CD14-positive monocyte (primary cell): ENCODE measurements at regions not wholly inside any gene's neighbourhood (a gene's known extent, or its start where the extent isn't known, plus 50 kb on each side); places are given as distances from the start of the nearest gene placed in this dataset.

Experiments
- DNase-seq, 3 donors: peaks; one replicate each; pipeline ENCODE4 v3.0.0-alpha.2; 2011 to 2022
- H2AFZ ChIP-seq: 2 replicates; pipeline ENCODE4 v1.6.0; 2012; ENCODE audit warnings: mild to moderate bottlenecking, low read depth, low read length, inconsistent platforms; ENCODE audit not compliant: insufficient read depth, poor library complexity, severe bottlenecking
- H3K27ac ChIP-seq, 2 donors: 1 replicate in 1 of 2; 2 replicates in 1 of 2; pipeline ENCODE4 v1.5.1; 2012 to 2013; ENCODE audit warnings: low read length in 2 of 2, control low read depth in 1 of 2, inconsistent platforms in 1 of 2, low read depth in 1 of 2, mild to moderate bottlenecking in 1 of 2
- H3K27me3 ChIP-seq, 2 donors: one replicate each; pipeline versions ENCODE4 v1.6.0 to v1.6.1; 2011 to 2013; ENCODE audit warnings: low read length in 2 of 2; ENCODE audit not compliant: control insufficient read depth in 2 of 2, insufficient read depth in 2 of 2
- H3K36me3 ChIP-seq, 2 donors: replicated peaks in 1 of 2; 1 replicate in 1 of 2; 2 replicates in 1 of 2; pipeline versions ENCODE4 v1.5.1 to v1.6.1; 2012 to 2013; ENCODE audit warnings: low read length in 2 of 2, control low read depth in 1 of 2, inconsistent platforms in 1 of 2, mild to moderate bottlenecking in 1 of 2; ENCODE audit not compliant: insufficient read depth in 2 of 2, control insufficient read depth in 1 of 2
- H3K4me1 ChIP-seq, 2 donors: 1 replicate in 1 of 2; 2 replicates in 1 of 2; pipeline versions ENCODE4 v1.5.1 to v1.6.1; 2012 to 2013; ENCODE audit warnings: low read length in 2 of 2, control low read depth in 1 of 2, inconsistent platforms in 1 of 2, mild to moderate bottlenecking in 1 of 2, moderate library complexity in 1 of 2; ENCODE audit not compliant: insufficient read depth in 2 of 2, control insufficient read depth in 1 of 2
- H3K4me2 ChIP-seq: replicated peaks from 2 replicates; pipeline ENCODE3; 2012; ENCODE audit warnings: low read length, moderate library complexity, mild to moderate bottlenecking; ENCODE audit not compliant: poor library complexity, severe bottlenecking; ENCODE audit errors: extremely low read depth
- H3K4me3 ChIP-seq, 3 experiments: fragments of 200-600 bp in 1 of 3; sonication (generic) in 1 of 3; replicated peaks in 1 of 3; 1 replicate in 2 of 3; 2 replicates in 1 of 3; pipeline ENCODE4 v1.5.1; 2011 to 2013; ENCODE audit warnings: low read length in 3 of 3, mild to moderate bottlenecking in 3 of 3, control low read depth in 2 of 3, low read depth in 2 of 3, inconsistent platforms in 1 of 3, moderate library complexity in 1 of 3
- H3K79me2 ChIP-seq: 2 replicates; pipeline ENCODE4 v1.6.0; 2012; ENCODE audit warnings: mild to moderate bottlenecking, control low read depth, inconsistent platforms, low read length, moderate library complexity; ENCODE audit not compliant: insufficient read depth
- H3K9ac ChIP-seq: 2 replicates; pipeline ENCODE4 v1.6.0; 2017; ENCODE audit warnings: low read length, mild to moderate bottlenecking; ENCODE audit not compliant: insufficient read depth, poor library complexity, severe bottlenecking
- H3K9me3 ChIP-seq, 2 donors: replicated peaks in 1 of 2; 1 replicate in 1 of 2; 2 replicates in 1 of 2; pipeline versions ENCODE4 v1.5.1 to v1.6.1; 2012 to 2013; ENCODE audit warnings: low read length in 2 of 2, control low read depth in 1 of 2; ENCODE audit not compliant: control insufficient read depth in 1 of 2, insufficient read depth in 1 of 2
- H4K20me1 ChIP-seq: 2 replicates; pipeline ENCODE4 v1.6.0; 2012; ENCODE audit warnings: mild to moderate bottlenecking, low read length, control low read depth, moderate library complexity; ENCODE audit not compliant: insufficient read depth
- H3K27ac Mint-ChIP-seq, 7 donors: one replicate each; pipeline ENCODE4 v1.8.0; 2020; ENCODE audit warnings: mild to moderate bottlenecking in 7 of 7, mixed read lengths in 7 of 7, moderate library complexity in 6 of 7, inconsistent platforms in 2 of 7
- H3K27me3 Mint-ChIP-seq, 3 donors: one replicate each; pipeline ENCODE4 v1.8.0; 2021 to 2022; ENCODE audit warnings: low read depth in 3 of 3, mild to moderate bottlenecking in 3 of 3, mixed read lengths in 3 of 3, moderate library complexity in 3 of 3, inconsistent platforms in 1 of 3
- H3K36me3 Mint-ChIP-seq, 2 donors: one replicate each; pipeline ENCODE4 v1.8.0; 2020; ENCODE audit warnings: mixed read lengths in 2 of 2, inconsistent platforms in 1 of 2, mild to moderate bottlenecking in 1 of 2
- H3K4me1 Mint-ChIP-seq: one replicate; pipeline ENCODE4 v1.8.0; 2020; ENCODE audit warnings: mild to moderate bottlenecking, mixed read lengths
- H3K4me3 Mint-ChIP-seq, 2 donors: one replicate each; pipeline ENCODE4 v1.8.0; 2020; ENCODE audit warnings: mild to moderate bottlenecking in 2 of 2, mixed read lengths in 2 of 2, moderate library complexity in 1 of 2
- H3K9me3 Mint-ChIP-seq, 7 donors: one replicate each; pipeline ENCODE4 v1.8.0; 2020 to 2022; ENCODE audit warnings: mixed read lengths in 7 of 7, mild to moderate bottlenecking in 6 of 7, moderate library complexity in 6 of 7, inconsistent platforms in 2 of 7
- WGBS: methylation state at CpG from one replicate; pipeline ENCODE4 v1.1.5; 2013; ENCODE audit warnings: missing lambda C conversion rate; ENCODE audit not compliant: insufficient coverage; 5-methylcytosine and 5-hydroxymethylcytosine counted together
- intact Hi-C, 2 donors: fragments of 100-400 bp; cut with micrococcal nuclease; formaldehyde crosslinking; loops; one replicate each; pipeline versions ENCODE4 v1.15.0 to v1.15.1; 2023
- TF ChIP-seq, protein P1 (sequence below): fragments of 200-600 bp; IDR thresholded peaks from one replicate; pipeline ENCODE4 v1.8.0; 2022; ENCODE audit warnings: antibody characterized with exemption, mild to moderate bottlenecking

DNA sequence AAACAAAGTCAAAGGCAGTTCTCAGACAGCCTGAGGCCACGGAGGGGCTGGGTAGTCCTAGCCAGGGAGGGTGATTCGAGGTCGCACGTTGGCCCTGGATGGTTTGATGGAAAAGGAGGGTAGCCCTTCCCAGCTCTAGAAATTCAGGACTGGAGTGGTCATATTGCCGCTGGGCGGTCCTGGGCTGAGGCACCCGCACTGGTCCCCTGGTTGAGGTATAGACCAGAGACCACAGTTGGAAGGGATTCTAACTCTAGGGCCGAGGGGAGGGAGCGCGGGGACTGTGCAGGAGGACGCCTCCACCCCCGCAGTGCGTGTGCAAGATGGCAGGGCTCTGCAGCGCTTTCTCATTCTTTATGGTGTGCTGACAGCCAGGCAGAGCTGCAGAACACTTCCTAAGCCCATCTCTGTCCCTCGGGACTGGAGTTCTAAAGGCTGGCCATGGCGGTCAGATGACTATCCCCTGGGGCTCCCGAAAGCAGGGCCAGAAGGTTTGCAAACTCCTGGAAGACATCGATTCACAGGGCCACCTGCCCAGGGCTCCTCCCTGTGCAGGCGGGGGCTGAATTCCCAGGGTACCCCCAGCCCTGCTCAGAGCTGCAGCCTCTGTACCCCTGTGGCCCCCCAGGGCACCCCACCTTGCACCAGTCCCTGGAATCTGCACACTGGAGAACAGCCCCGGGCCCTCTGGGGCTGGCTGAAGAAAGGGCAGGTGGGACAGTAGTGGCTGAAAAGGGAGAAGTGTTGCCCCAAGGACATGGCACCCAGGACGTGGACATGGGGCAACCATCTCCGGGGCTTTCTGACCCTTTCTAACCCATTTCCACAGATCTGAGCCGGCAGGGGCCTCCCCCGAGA lies 51.0 kb upstream of the ELN start:
- Histone ChIP-seq H4K20me1 (no peaks in the 10 kb centered on the region), H2AFZ (no peak overlapping the region), H3K36me3 (no peaks in the 10 kb centered on the region), H3K27ac (no peak overlapping the region), H3K79me2 (no peaks in the 10 kb centered on the region), H3K27me3 (no peaks in the 10 kb centered on the region), H3K4me1 (peaks cover 18 to 23% of the 10 kb centered on the region in 2 donors), H3K9ac (no peak overlapping the region), H3K4me3 (no peak overlapping the region), H3K9me3 (no peaks in the 10 kb centered on the region), H3K4me2 (no peak overlapping the region)
- TF ChIP-seq, protein P1, sequence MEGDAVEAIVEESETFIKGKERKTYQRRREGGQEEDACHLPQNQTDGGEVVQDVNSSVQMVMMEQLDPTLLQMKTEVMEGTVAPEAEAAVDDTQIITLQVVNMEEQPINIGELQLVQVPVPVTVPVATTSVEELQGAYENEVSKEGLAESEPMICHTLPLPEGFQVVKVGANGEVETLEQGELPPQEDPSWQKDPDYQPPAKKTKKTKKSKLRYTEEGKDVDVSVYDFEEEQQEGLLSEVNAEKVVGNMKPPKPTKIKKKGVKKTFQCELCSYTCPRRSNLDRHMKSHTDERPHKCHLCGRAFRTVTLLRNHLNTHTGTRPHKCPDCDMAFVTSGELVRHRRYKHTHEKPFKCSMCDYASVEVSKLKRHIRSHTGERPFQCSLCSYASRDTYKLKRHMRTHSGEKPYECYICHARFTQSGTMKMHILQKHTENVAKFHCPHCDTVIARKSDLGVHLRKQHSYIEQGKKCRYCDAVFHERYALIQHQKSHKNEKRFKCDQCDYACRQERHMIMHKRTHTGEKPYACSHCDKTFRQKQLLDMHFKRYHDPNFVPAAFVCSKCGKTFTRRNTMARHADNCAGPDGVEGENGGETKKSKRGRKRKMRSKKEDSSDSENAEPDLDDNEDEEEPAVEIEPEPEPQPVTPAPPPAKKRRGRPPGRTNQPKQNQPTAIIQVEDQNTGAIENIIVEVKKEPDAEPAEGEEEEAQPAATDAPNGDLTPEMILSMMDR: no peak
- 91% methylated on average over 22 of the region's 24 CpGs for WGBS
- peaks cover 0 to 2% (median 0%) of the 10 kb centered on the region in 7 donors for H3K9me3 Mint-ChIP-seq
- H3K27me3 Mint-ChIP-seq: peaks cover 5 to 18% (median 16%) of the 10 kb centered on the region in 3 donors
- intact Hi-C loops: no loop called here
- DNase-seq: no peak
- H3K36me3 Mint-ChIP-seq: no peaks in the 10 kb centered on the region
- peaks cover 30% of the 10 kb centered on the region for H3K4me1 Mint-ChIP-seq
- H3K27ac Mint-ChIP-seq: no peak overlapping the region
- no peak overlapping the region for H3K4me3 Mint-ChIP-seq

DNA sequence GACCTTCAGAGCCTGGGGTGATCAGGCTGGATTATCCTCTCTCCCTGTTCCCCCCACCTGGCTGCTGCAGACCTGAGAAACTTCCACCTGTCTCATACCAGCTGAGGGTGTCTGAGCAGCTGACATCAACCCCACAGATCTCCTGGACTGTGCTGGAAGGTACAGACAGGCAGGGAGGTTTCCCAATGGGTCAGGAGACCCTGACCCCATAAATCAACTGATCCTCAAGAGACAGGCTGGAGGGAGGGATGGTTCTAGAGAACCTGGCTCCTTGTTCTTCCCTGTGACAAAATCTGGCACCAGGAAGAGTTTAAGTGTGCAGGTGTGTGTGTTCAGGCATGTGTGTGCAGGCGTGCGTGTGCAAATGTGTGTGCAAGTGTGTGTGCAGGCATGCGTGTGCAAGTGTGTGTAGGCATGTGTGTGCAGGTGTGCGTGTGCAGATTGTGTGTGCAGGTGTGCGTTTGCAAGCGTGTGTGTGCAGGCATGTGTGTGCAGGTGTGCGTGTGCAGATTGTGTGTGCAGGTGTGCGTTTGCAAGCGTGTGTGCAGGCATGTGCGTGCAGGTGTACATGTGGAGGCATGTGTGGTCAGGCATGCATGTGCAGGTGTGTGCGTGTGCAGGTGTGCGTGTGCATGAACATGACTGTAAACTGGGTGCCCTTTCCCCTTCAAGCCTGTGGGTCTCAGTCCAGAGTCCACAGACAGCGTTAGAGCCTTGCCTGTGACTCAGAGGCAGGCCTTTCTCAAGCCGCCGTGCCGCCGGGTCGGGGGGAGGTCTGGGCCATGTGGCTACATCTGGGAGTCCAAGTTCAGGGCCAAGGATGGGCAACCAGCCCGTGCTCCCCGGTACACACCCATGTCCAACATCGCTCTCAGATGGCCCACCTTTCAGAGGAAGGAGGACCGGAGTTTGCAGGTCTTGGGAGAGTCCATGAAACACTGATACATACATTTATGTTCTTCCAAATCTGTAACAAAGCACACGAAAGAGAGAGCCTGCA lies 50.1 kb upstream of the ELN start:
- Histone ChIP-seq H3K9ac (no peak overlapping the region), H3K4me2 (peak overlapping the region; percentile 58), H3K27ac (no peak overlapping the region), H4K20me1 (no peaks in the 10 kb centered on the region), H3K4me1 (peaks cover 18 to 23% of the 10 kb centered on the region in 2 donors), H3K4me3 (no peak overlapping the region), H3K9me3 (no peaks in the 10 kb centered on the region), H3K79me2 (no peaks in the 10 kb centered on the region), H3K36me3 (no peaks in the 10 kb centered on the region), H2AFZ (peak overlapping the region; percentile 76), H3K27me3 (no peaks in the 10 kb centered on the region)
- 83% methylated on average over 19 of the region's 23 CpGs for WGBS
- Mint-ChIP-seq H3K4me3 (peak overlapping the region in 1 of 2 donors; percentile 46), H3K27ac (no peak overlapping the region), H3K36me3 (no peaks in the 10 kb centered on the region), H3K4me1 (peaks cover 31% of the 10 kb centered on the region), H3K9me3 (peaks cover 0 to 2% (median 0%) of the 10 kb centered on the region in 7 donors), H3K27me3 (peaks cover 7 to 18% (median 16%) of the 10 kb centered on the region in 3 donors)
- no peak for DNase-seq
- intact Hi-C loops: no loop called here
- TF ChIP-seq, protein P1: no peak
